ENCODE measurements at regions not wholly inside any gene's neighbourhood (a gene's known extent, or its start where the extent isn't known, plus 50 kb on each side); places are given as distances from the start of the nearest gene placed in this dataset.

DNA sequence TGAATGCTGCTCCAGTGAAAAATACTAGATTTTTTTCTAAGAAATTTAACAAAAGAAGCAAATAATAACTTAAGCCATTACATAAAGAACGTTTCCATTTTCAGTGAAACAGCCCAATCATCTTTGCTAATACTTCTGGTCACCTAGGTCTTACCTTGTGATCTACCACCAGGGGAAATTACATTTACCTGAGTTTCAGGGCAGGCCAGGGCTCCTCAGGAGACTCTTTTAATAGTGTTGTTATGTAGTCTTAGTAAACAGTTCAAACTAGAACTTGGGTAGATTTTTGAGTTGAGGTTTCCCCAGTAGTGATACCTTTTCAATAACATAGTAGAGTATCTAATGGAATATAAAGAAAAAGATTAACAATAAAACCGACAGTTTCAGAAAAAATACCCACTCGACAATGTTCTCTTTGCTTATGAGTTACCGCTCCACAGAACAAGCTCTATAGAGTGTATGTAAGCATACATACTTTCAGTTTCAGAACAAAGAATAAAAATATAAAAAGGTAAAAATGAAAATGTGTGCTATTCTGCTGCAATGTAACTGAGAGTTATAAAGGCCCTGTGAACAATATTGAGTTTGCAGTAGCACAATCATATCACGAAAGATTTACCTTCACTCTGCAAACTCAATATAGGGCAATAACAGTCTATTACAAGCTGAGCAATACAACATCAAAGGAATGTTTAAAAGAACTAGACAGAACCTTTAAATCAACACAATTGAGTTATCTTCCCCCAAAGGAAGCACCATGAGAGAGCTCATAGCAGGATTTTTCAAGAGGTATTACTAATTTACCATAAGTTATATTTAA lies 165.8 kb downstream of the ATOH1 start:
- POLR2A ChIA-PET = no interaction called here
- H3F3A ChIP-seq (replicated peaks; ENCODE audit: insufficient read depth) = no peaks in the 10 kb centered on the region
- no peak overlapping the region for H3K4me2 ChIP-seq
- H3K36me3 ChIP-seq (replicated peaks in 1 of 2; ENCODE audit: control insufficient read depth in 1 of 2, insufficient read depth in 2 of 2, low read length in 1 of 2) = no peaks in the 10 kb centered on the region
- no peaks in the 10 kb centered on the region for H3K79me2 ChIP-seq (ENCODE audit: insufficient read depth)
- CTCF ChIA-PET = no interaction called here
- no peaks in the 10 kb centered on the region for H4K20me1 ChIP-seq (ENCODE audit: insufficient read depth)
- H2AFZ ChIP-seq (ENCODE audit: low read depth) = no peak overlapping the region
- H3K9me3 ChIP-seq = no peaks in the 10 kb centered on the region
- no peak for TF ChIP-seq CHD2 (IDR thresholded peaks at IDR 0.05; ENCODE audit: low read length, partially characterized antibody)
- no peak for TF ChIP-seq RXRA (IDR thresholded peaks at IDR 0.05; ENCODE audit: borderline replicate concordance, low read depth)
- TF ChIP-seq EZH2phosphoT487 (IDR thresholded peaks at IDR 0.05; ENCODE audit: borderline replicate concordance, low read depth) = no peak
- TF ChIP-seq GATA2 (CRISPR knock-in tag; IDR thresholded peaks at IDR 0.05) = no peak
- no peak for TF ChIP-seq YY1 (IDR thresholded peaks at IDR 0.05; ENCODE audit: low read depth)
- TF ChIP-seq, protein P1, sequence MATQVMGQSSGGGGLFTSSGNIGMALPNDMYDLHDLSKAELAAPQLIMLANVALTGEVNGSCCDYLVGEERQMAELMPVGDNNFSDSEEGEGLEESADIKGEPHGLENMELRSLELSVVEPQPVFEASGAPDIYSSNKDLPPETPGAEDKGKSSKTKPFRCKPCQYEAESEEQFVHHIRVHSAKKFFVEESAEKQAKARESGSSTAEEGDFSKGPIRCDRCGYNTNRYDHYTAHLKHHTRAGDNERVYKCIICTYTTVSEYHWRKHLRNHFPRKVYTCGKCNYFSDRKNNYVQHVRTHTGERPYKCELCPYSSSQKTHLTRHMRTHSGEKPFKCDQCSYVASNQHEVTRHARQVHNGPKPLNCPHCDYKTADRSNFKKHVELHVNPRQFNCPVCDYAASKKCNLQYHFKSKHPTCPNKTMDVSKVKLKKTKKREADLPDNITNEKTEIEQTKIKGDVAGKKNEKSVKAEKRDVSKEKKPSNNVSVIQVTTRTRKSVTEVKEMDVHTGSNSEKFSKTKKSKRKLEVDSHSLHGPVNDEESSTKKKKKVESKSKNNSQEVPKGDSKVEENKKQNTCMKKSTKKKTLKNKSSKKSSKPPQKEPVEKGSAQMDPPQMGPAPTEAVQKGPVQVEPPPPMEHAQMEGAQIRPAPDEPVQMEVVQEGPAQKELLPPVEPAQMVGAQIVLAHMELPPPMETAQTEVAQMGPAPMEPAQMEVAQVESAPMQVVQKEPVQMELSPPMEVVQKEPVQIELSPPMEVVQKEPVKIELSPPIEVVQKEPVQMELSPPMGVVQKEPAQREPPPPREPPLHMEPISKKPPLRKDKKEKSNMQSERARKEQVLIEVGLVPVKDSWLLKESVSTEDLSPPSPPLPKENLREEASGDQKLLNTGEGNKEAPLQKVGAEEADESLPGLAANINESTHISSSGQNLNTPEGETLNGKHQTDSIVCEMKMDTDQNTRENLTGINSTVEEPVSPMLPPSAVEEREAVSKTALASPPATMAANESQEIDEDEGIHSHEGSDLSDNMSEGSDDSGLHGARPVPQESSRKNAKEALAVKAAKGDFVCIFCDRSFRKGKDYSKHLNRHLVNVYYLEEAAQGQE (IDR thresholded peaks at IDR 0.05; ENCODE audit: low read depth, low read length) = no peak
- no peak for TF ChIP-seq JUND (IDR thresholded peaks at IDR 0.05)
- no peak for TF ChIP-seq RAD21 (IDR thresholded peaks at IDR 0.05; ENCODE audit: low read length)
- no peak for TF ChIP-seq NRF1 (IDR thresholded peaks at IDR 0.05; ENCODE audit: low read depth, low read length)
- TF ChIP-seq RFX5 (IDR thresholded peaks at IDR 0.05; ENCODE audit: low read length) = no peak
- no peak for TF ChIP-seq FOXM1 (IDR thresholded peaks at IDR 0.05; ENCODE audit: low read depth)
- TF ChIP-seq TEAD4 (IDR thresholded peaks at IDR 0.05; ENCODE audit: borderline replicate concordance, insufficient read depth) = no peak
- TF ChIP-seq POLR2AphosphoS5 (IDR thresholded peaks at IDR 0.05; ENCODE audit: low read depth, low read length) = no peak
- TF ChIP-seq FOSL2 (IDR thresholded peaks at IDR 0.05; ENCODE audit: borderline replicate concordance, low read depth) = no peak
- TF ChIP-seq TAF1 (IDR thresholded peaks at IDR 0.05; ENCODE audit: borderline replicate concordance, low read depth, low read length) = no peak
- H3K9ac ChIP-seq = no peak overlapping the region
- no peaks in the 10 kb centered on the region; the same call in 1 of the 2 replicates for H3K9me2 ChIP-seq
- no peak for DNase-seq
- H3K4me3 ChIP-seq (ENCODE audit: low read depth in 2 of 2, low read length in 1 of 2) = no peak overlapping the region
- 49% methylated on average over 5 of the region's 5 CpGs for WGBS (ENCODE audit: low lambda C conversion rate)
- no peaks in the 10 kb centered on the region for H3K27me3 ChIP-seq (ENCODE audit: insufficient read depth)
- no peaks in the 10 kb centered on the region for H3K4me1 ChIP-seq (ENCODE audit: control insufficient read depth in 1 of 2, insufficient read depth in 2 of 2, low read depth in 1 of 2, low read length in 1 of 2)
- no peak overlapping the region for H3K27ac ChIP-seq (ENCODE audit: low read depth in 2 of 2, low read length in 1 of 2)

All from SK-N-SH (cell line).